IPS-18c (cell line): ENCODE measurements at regions not wholly inside any gene's neighbourhood (a gene's known extent, or its start where the extent isn't known, plus 50 kb on each side); places are given as distances from the start of the nearest gene placed in this dataset.
"Not testable (repeated sequence)": the region's sequence is repeated elsewhere in the genome, so short reads cannot be mapped to it uniquely, and the experiment has no call there.

ENCODE experiments used
- H3K4me3 ChIP-seq: 2 replicates; pipeline ENCODE4 v1.7.0; 2013; ENCODE audit warnings: low read depth, mild to moderate bottlenecking, low read length, moderate library complexity; ENCODE audit not compliant: insufficient read depth
- H3K9me3 ChIP-seq: one replicate; pipeline ENCODE4 v1.6.1; 2013; ENCODE audit warnings: mild to moderate bottlenecking, low read length, moderate library complexity; ENCODE audit not compliant: control insufficient read depth, insufficient read depth

DNA sequence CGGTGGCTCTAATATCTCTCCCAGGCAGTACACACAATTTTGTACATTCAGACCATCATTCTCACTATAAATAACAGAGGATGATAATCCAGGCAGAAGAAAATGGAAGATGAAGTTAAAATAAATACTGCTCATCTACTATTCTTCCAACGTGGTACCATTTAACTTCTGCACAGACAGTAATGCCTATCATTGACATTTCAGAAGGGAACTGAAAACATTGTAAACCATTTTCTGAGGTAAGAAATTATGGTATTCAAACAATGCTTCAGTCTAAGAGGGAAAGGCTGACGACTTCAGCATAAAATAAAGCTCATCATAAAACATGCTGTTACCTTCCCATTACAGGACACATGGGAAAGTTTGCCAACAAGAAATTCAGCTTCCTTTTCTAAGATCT lies 814.4 kb downstream of the NR4A2 start:
- H3K4me3 ChIP-seq = no peak overlapping the region
- no peaks in the 10 kb centered on the region for H3K9me3 ChIP-seq

DNA sequence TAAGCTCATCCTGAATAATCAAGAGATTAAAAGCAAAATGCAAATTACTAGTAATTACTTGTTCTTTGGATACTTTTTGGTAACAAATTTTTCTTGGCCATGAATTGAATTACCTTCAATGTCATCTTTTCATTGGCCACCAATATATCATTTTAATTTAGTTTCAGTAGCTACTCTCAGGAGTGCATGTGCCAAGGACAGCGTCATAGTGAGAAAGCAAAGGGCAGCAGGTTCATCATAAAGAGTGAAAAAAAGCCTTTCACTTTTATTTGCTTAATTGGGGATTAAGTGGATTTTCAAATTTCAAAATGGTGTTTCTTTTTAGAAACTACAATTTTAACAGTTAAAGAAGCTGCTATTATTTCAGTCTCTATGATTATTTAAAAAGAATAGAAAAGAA lies 815.2 kb downstream of the NR4A2 start:
- Histone ChIP-seq H3K4me3 (no peak overlapping the region), H3K9me3 (no peaks in the 10 kb centered on the region)

- Histone ChIP-seq H3K4me3 (no peak overlapping the region), H3K9me3 (no peaks in the 10 kb centered on the region)
These were observed 814.8 kb downstream of the KCNJ3 start for GRCh38 chr2:155513248-155513647.

GRCh38 chr2:155502766-155503165 lies 804.3 kb downstream of the KCNJ3 start:
- no peaks in the 10 kb centered on the region for H3K9me3 ChIP-seq
- no peak overlapping the region for H3K4me3 ChIP-seq

GRCh38 chr2:155498106-155498505 lies 799.6 kb downstream of the KCNJ3 start:
- no peaks in the 10 kb centered on the region for H3K9me3 ChIP-seq
- no peak overlapping the region for H3K4me3 ChIP-seq

- Histone ChIP-seq H3K9me3 (no peaks in the 10 kb centered on the region), H3K4me3 (no peak overlapping the region)
These were observed 796.2 kb downstream of the KCNJ3 start for GRCh38 chr2:155494744-155495143.

DNA sequence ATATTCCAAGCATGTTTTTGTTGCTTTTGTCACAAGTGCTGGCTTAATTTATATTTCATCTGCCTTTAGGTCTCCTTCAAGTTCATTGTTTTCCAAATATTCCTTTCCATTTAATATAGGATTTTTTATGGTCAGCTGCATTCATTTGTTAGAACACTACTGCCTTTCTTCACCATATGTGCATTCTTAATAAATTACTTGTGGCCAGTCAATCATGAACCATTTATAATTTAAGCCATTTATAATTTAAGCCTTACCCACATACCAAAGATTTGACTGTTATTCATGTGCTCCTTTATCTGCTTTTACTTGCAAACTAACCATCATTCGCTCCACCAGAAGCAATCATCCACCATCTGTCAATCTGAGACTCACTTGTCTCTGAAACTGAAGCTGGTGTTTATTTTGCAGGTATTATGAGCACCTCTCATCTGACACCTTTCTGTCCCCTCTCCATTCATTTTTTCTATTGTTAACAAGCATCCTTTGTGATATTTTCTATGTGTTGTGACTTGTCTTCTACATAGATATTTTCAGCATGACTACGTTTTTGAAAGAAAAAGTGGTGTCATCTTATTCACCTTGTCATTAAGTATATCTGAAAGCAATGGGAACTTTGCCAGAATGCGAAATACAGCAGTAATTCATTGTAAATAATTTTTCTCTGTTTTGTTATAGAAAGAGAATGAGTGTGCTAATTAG lies 786.8 kb downstream of the KCNJ3 start:
- H3K9me3 ChIP-seq = no peaks in the 10 kb centered on the region
- no peak overlapping the region for H3K4me3 ChIP-seq

- H3K9me3 ChIP-seq = no peaks in the 10 kb centered on the region
- H3K4me3 ChIP-seq = no peak overlapping the region
These were observed 782.6 kb downstream of the KCNJ3 start for GRCh38 chr2:155481141-155481540.

GRCh38 chr2:155472018-155472417 lies 773.5 kb downstream of the KCNJ3 start:
- H3K4me3 ChIP-seq, H3K9me3 ChIP-seq: not testable (repeated sequence)

GRCh38 chr2:155456222-155456621 lies 757.7 kb downstream of the KCNJ3 start:
- no peaks in the 10 kb centered on the region for H3K9me3 ChIP-seq
- no peak overlapping the region for H3K4me3 ChIP-seq

DNA sequence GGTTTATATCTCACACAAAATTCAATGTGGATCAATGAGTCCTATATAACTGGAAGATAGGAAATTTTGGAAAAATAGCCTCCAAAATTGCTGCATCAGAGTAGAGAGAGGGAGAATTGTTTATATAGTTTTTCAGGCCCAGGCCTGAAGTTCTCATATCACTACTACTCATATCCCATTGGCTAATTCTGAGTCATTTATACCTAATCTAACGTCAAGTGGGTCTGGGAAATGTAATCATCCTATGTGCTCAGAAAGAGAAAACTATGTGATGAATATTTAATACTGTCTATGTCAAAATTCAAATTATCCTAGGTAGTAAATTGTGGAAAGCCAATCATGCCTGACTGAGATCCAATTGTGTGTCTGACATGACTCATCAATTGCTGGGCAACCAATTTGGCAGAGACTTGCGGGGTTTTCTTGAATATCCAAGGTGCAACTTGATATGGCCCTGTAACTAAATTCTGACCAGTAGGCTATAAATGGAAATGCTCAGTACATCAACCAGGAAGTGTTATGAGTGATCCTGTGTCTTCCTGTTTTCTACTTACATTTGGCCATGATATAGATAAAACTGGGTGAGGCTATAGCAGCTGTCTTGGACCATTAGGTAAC lies 744.4 kb downstream of the KCNJ3 start:
- Histone ChIP-seq H3K4me3 (no peak overlapping the region), H3K9me3 (no peaks in the 10 kb centered on the region)

GRCh38 chr2:155442088-155442487 lies 743.6 kb downstream of the KCNJ3 start:
- H3K9me3 ChIP-seq = no peaks in the 10 kb centered on the region
- H3K4me3 ChIP-seq = no peak overlapping the region

- H3K4me3 ChIP-seq = no peak overlapping the region
- H3K9me3 ChIP-seq = no peaks in the 10 kb centered on the region
These were observed 732.6 kb downstream of the KCNJ3 start for GRCh38 chr2:155431004-155431507.

DNA sequence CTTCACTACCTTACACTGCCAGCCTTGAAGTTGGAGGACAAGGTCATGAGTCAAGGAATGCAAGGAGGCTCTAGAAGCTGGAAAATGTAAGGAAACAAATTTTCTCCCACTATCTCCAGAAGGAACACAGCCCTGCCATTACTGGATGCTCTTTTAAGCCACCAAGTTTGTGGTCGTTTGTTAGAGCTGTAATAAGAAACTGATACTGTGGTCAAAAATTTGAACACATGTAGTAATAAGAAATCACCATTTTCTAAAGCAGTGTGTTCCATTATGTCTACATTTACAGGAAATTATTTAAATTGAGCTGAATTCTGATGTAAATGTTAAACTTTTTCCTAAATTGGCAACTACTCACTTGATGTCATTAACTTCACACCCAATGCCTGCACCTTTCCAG lies 729.0 kb downstream of the KCNJ3 start:
- H3K9me3 ChIP-seq = no peaks in the 10 kb centered on the region
- no peak overlapping the region for H3K4me3 ChIP-seq

GRCh38 chr2:155424518-155424917 lies 726.0 kb downstream of the KCNJ3 start:
- H3K4me3 ChIP-seq = no peak overlapping the region
- no peaks in the 10 kb centered on the region for H3K9me3 ChIP-seq

DNA sequence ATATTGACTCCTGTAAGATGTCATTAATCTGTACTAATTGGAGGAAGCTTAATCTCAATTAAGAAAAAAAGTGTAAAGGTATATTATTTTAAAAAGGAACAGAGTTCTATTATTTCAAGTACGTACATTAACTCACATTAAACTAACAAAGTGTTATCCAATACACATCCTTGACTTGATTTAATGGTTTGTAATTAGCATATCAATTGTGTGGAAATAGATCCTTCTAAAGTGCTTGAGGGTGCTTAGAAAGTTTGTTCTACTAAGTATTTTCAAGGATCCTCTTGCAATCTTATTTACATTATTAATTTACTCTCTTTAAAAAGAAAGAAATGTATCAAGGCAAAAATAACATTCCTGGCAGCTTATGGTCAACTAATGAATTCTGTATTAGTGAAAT lies 720.3 kb downstream of the KCNJ3 start:
- no peak overlapping the region for H3K4me3 ChIP-seq
- no peaks in the 10 kb centered on the region for H3K9me3 ChIP-seq

DNA sequence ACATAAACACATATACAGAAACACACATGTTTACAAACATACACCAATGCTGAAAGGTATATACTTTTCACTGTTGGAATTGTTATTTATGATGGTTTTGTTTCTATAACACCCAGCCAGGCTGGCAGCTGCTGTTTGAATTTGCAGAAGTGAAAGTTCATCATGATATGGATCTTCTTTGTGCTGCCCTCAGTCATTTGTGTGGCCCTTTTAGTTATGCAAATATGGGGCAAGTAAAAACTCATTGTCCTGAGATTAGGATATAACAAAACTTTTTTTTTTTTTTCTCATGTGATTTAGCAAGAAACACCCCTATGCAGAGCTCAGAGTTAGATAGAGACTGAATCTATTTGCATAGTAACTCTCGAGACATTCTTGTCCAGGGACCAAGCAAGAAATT lies 714.1 kb downstream of the KCNJ3 start:
- Histone ChIP-seq H3K4me3 (no peak overlapping the region), H3K9me3 (no peaks in the 10 kb centered on the region)

- H3K4me3 ChIP-seq = no peak overlapping the region
- H3K9me3 ChIP-seq = no peaks in the 10 kb centered on the region
These were observed 706.0 kb downstream of the KCNJ3 start for GRCh38 chr2:155404433-155405002.
